Thoracic aorta (tissue), 2 donors: ENCODE measurements at regions not wholly inside any gene's neighbourhood (a gene's known extent, or its start where the extent isn't known, plus 50 kb on each side); places are given as distances from the start of the nearest gene placed in this dataset.
"Not testable (repeated sequence)": the region's sequence is repeated elsewhere in the genome, so short reads cannot be mapped to it uniquely, and the experiment has no call there.

Source experiments
- ATAC-seq: fragments of 150-250 bp; one replicate; pipeline ENCODE4 v1.8.0; 2017; ENCODE audit warnings: low read depth; ENCODE audit not compliant: insufficient number of reproducible peaks, low FRiP score
- DNase-seq: peaks from one replicate; pipeline ENCODE4 v3.0.0-alpha.2; 2020; ENCODE audit warnings: low spot score
- H3K27ac ChIP-seq, 2 donors: fragments of 200-600 bp; sonication (generic); 1 replicate in 1 of 2; 2 replicates in 1 of 2; pipeline ENCODE4 v1.5.1; 2016; ENCODE audit warnings: mild to moderate bottlenecking in 2 of 2, moderate library complexity in 2 of 2
- H3K27me3 ChIP-seq: fragments of 200-600 bp; sonication (generic); replicated peaks from 2 replicates; pipeline ENCODE4 v1.6.0; 2016; ENCODE audit warnings: mild to moderate bottlenecking; ENCODE audit not compliant: insufficient read depth
- H3K36me3 ChIP-seq: fragments of 200-600 bp; sonication (generic); one replicate; pipeline ENCODE4 v1.5.1; 2016
- H3K4me1 ChIP-seq, 2 donors: fragments of 200-600 bp; sonication (generic); 1 replicate in 1 of 2; 2 replicates in 1 of 2; pipeline versions ENCODE4 v1.5.1 to v1.6.0; 2016; ENCODE audit warnings: low read depth in 2 of 2, mild to moderate bottlenecking in 1 of 2; ENCODE audit not compliant: control insufficient read depth in 1 of 2
- H3K4me3 ChIP-seq: fragments of 200-600 bp; sonication (generic); 2 replicates; pipeline ENCODE4 v1.5.1; 2016; ENCODE audit warnings: mild to moderate bottlenecking
- H3K9me3 ChIP-seq: fragments of 200-600 bp; sonication (generic); 2 replicates; pipeline ENCODE4 v1.5.1; 2016
- CTCF ChIP-seq: fragments of 200-600 bp; sonication (generic); IDR thresholded peaks from one replicate; pipeline ENCODE4 v1.5.1; 2019; ENCODE audit warnings: antibody characterized with exemption

- no peak overlapping the region for H3K4me3 ChIP-seq
Observed at GRCh38 chr2:155547571-155547970, 785.0 kb downstream of the NR4A2 start.

GRCh38 chr2:155546721-155547555 is 785.6 kb downstream of the NR4A2 start:
- DNase-seq = no peak

More at GRCh38 chr2:155547571-155547970, 785.0 kb downstream of the NR4A2 start:
- no peak for DNase-seq
- no peaks in the 10 kb centered on the region for H3K36me3 ChIP-seq
- H3K9me3 ChIP-seq = no peaks in the 10 kb centered on the region
- H3K27me3 ChIP-seq = no peaks in the 10 kb centered on the region
- no peak overlapping the region for H3K27ac ChIP-seq
- no peak for ATAC-seq
- no peaks in the 10 kb centered on the region for H3K4me1 ChIP-seq
- no peak for TF ChIP-seq CTCF

GRCh38 chr2:155539028-155539427 is 793.5 kb downstream of the NR4A2 start:
- not testable (repeated sequence) for H3K4me1 ChIP-seq, H3K9me3 ChIP-seq, DNase-seq, H3K27ac ChIP-seq, ATAC-seq, H3K36me3 ChIP-seq, H3K4me3 ChIP-seq, H3K27me3 ChIP-seq

More at GRCh38 chr2:155546721-155547555, 785.6 kb downstream of the NR4A2 start:
- H3K4me1 ChIP-seq = no peaks in the 10 kb centered on the region
- no peaks in the 10 kb centered on the region for H3K27me3 ChIP-seq
- H3K9me3 ChIP-seq = no peaks in the 10 kb centered on the region
- no peak overlapping the region for H3K27ac ChIP-seq
- no peaks in the 10 kb centered on the region for H3K36me3 ChIP-seq
- no peak for TF ChIP-seq CTCF
- ATAC-seq = no peak
- no peak overlapping the region for H3K4me3 ChIP-seq

GRCh38 chr2:155528034-155528433 is 804.5 kb downstream of the NR4A2 start:
- no peak for TF ChIP-seq CTCF
- no peak overlapping the region for H3K27ac ChIP-seq
- no peak overlapping the region for H3K4me3 ChIP-seq
- no peak for ATAC-seq
- no peaks in the 10 kb centered on the region for H3K4me1 ChIP-seq
- no peaks in the 10 kb centered on the region for H3K36me3 ChIP-seq
- H3K9me3 ChIP-seq = no peaks in the 10 kb centered on the region
- no peak for DNase-seq
- H3K27me3 ChIP-seq = no peaks in the 10 kb centered on the region

- Histone ChIP-seq H3K4me1 (no peaks in the 10 kb centered on the region), H3K36me3 (no peaks in the 10 kb centered on the region), H3K4me3 (no peak overlapping the region), H3K27ac (no peak overlapping the region), H3K27me3 (no peaks in the 10 kb centered on the region), H3K9me3 (no peaks in the 10 kb centered on the region)
- no peak for TF ChIP-seq CTCF
- DNase-seq = no peak
- no peak for ATAC-seq
Observed at GRCh38 chr2:155525199-155525598, 807.3 kb downstream of the NR4A2 start.
